GM19324 (cell line): ENCODE measurements at regions not wholly inside any gene's neighbourhood (a gene's known extent, or its start where the extent isn't known, plus 50 kb on each side); places are given as distances from the start of the nearest gene placed in this dataset.

ENCODE experiments used
- ATAC-seq: cut with Tn5 transposase; IDR thresholded peaks from one replicate; pipeline ENCODE4 v1.9.1; 2021; ENCODE audit warnings: mild to moderate bottlenecking, moderate library complexity; ENCODE audit not compliant: unreplicated experiment, low FRiP score

DNA sequence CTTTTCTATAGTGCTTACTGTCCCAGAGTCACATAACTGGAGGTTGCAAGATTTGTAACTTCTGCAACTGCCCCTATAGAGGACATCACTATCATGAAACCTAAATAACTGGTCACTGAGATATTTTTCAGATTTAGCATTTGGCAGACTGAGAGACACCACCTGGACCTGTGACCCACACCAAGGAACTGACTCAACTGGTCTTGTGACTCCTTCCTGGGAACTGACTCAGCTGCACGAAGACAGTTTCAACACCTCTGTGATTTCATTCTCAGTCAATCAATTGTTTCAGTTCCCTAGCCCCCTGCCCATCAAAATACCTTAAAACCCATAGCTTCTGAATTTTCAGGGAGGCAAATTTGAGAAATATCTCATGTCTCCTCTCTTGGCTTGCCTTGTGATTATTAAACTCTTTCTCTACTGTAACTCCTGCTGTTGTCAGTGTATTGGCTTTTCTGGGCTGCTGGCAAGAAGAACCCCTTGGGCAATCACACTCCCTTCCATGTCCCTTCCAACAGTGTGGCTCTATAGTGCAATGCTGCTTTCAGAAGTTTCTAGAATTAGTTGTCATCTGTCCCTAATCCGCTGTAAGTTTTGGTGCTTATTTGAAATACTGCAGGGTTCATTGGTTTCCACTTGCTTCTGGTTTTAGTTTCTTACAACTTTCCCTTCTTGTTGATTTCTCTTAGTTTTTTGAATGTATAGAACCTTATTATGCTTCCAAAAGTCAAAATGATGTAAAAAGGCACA, 127.8 kb upstream of the ADCY1 start:
- ATAC-seq = no peak

DNA sequence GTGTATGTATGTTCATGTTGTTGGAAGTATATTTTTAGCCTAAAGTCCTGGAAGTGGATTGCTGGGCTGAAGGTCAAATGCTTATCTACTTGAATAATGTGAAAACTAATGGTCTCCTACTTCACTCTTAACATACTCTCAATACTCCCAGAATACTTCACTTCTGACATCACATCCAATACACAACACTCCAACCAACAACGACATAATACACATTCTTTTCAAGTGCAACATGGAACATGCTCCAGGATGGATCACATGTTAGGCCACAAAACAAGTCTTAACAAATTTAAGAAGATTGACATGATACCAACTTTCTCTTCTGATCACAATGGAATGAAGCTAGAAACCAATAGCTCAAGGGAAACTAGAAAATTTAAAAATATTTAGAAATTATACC, 126.9 kb upstream of the ADCY1 start:
- no peak for ATAC-seq

DNA sequence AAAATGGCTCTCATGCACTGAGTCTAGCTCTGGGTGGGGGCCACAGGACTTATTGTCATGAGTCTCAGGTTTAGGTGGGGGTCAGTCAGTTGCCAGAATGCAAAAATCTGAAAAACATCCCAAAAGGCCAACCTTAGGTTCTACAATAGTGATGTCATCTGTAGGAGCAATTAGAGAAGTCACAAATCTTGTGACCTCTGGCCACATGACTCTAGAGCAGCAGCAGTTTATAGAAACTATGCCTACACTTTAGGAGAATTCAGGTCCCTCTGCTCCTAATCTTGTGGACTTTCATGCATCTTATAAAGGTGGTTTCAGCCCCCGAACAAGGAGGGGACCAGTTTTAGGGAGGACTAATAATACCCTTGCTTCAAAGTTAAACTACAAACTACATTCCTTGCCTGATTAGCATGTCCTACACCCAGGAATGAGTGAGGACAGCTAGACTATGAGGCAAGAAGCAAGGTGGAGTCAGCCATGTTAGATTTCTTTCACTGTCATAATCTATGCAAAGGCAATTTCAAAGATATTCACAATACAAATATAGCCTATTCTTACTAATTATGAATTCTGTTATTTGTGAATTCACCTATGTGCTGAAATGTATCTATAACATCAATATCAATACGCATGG, 123.5 kb upstream of the ADCY1 start:
- ATAC-seq = no peak

DNA sequence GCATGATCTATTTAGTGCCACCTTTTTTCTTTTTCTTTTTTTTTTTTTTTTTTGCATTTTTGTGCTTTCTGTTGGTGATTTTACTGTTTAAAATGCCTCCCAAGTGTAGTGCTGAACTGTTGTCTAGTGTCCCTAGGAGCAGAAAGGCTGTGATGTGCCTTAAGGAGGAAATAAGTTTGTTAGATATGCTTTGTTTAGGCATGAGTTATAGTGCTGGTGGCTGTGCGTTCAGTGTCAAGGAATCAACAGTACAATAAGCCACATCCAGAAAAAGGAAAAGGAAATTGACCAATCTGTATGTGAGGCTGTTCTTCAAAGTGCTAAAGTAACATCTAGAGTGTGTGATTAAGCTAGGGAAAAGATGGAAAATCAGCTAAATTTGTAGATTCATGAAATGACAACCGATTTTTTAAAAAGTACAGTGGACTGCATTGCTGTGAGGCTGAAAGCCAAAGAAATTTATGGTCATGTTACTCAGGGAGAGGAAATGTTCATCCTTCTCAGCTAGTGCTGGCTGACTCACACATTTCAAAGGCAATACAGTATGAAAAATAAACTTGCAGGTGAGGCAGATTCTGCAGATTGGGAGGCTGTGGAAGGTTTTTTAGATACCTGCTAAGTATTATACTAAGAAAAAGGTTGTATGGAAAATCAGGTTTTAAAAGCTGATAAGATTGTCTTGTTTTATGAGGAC, 122.7 kb upstream of the ADCY1 start:
- ATAC-seq = no peak

DNA sequence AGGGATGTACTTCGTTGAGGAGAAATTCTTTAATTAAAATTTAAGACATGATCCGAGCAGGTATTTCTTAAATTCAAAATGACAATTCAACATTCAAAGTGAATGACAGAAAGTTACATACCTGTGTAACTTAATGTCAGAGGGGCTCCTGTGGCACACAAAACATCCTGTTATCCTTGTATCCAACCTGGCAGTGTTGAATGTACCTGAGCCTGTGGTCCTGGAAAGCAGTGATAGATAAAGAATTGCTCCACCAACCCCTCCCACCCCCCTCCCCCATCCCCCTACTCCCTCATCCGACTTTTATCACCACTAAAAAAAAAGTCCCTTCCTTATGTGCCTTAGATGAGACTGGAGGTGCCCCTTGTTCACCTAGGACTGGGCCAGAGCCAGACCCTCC, 119.4 kb upstream of the ADCY1 start:
- no peak for ATAC-seq

DNA sequence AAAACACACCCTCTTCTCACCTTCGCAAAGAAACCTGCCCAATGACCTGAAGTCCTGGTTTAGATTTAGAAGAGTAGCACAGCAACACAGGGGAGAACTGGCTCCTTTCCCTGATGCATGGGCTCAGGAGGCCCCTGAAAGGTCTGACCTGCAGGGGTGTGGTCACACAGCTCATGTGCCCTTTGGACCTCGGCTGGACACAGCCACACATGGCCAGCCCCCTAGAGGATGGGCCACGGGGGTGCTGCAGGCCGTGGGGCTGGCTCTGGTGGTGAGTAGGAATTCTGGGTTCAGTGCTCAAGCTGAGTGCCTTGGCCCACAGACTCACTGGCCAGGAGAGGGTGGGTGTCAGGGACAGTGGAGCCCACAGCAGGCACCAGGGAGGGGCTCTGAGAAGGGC, 118.5 kb upstream of the ADCY1 start:
- no peak for ATAC-seq

DNA sequence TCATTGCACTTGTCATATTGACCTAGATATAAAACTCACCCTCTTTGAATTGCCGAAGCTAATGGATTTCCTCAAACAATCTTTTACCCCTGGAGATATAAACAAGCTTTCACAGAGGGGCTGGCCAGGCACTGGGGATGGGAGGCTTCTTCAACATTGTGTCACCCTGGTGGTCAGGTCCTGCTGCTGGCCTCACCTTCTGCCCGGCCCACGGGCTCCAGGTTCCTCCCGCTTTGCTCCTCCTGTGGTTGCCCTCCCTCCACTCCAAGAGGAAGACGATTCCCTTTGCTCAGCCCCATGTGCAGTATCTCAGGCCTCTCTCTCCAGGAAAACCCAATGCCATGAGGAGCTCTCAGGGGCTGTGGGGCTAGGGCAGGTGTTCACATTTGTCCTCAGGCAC, 118.1 kb upstream of the ADCY1 start:
- ATAC-seq = no peak

DNA sequence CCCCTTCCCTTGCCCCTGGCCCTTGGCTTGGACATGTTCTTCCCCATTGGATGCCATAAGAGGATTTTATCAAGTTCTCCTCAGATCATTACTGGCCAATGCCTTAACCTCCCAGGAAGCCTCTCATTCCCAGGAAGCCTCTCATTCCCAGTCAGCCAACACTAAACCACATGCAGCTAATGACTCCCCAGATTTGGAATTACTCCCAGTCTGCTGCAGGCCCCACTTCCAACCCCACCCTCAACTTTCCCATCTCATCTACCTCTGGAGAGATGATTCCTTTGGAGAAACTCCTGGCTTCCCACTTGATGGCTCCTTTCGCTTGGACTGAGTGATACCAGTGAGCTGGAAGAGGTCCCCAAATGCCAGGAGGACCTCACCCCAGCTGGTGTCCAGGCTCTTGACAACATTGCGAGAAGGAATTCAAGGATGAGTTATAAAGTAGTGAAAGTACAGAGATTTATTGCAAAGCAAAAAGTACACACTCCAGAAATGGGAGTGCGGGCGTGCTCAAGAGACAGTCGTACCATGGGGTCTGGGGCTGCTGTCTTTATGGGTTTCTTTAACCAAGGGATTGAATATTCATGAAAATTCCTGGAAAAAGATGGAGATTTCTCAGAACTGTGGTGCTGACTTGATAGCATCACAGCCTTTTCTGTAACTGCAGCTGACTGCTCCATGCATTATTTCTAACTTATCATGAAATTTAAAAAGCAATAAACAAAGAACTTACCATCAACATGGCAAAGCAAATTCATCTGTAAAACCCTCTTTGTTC, 117.2 kb upstream of the ADCY1 start:
- ATAC-seq = no peak

DNA sequence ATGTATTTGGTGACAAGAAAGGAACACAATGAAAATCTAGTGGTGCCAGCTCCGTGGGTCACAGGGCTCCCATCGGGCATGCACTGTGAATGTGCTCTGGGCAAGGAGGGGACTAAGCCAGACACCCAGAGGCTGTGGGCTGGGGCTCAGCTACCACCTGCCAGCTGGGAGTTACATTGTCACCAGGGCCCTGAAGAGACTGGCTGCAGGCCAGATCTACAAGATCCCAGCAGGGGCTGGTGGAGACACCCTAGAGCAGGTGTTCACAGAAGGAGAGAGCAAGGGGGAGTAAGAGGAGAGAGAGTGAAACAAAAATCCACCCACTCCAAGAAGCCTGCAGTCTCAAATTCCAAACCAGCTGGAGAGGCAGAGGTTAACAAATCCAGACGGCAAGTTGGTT, 116.6 kb upstream of the ADCY1 start:
- no peak for ATAC-seq

DNA sequence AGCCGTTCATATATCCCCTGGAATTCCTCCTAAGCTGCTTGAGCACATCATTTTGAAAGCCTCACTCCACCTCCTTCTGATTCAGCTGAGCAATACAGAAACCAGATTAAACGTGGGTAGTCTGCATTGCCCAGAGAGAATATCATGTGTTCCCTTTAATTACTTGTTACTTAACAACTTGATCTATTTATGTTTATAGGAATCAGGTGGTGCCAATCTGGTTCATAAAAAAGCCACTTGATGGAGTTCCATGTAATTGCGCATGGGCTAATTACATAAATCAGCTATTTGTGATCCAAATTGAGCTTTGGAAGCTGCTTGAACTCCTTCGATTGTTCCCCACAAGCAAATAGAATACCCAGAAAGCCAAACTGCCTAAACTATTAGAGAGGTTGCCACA, 114.7 kb upstream of the ADCY1 start:
- no peak for ATAC-seq

DNA sequence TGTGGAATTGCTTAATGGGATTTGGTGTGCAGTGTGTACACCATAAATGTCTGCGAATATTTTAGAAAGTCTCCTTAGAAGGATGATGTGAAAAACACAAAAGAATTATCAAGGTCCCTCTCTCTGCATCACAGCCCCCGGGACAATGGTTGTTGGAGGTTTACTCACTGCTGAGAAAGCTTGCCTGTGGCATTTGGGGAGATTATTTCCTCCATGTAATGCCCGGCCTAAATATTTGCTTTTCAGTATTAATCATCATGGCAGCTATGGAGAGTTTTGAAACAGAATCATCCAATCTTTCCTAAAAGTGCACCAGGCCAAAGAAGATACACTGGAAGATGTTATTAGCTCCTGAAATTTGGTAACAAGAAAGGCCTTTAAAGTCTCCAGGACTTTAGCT, 113.8 kb upstream of the ADCY1 start:
- ATAC-seq = no peak

DNA sequence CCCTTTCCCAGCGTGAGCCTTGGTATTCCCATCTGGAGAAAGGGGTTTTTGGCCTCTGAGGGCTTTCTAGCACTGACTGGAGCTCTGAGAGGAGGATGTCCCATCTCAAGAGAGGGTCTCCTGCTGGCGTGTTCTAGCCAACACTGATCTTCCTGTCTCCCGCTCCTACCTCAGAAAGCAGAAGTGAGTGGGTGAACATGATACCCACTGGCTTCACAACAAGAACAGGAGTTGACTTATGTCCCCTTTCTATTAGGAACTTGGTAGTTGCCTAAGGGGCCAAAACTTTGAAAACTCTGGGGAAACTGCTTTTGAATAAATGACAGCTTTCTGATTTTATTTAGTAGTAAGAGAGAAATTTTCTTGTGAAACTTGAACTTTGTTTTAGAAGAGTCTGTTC, 113.1 kb upstream of the ADCY1 start:
- no peak for ATAC-seq

DNA sequence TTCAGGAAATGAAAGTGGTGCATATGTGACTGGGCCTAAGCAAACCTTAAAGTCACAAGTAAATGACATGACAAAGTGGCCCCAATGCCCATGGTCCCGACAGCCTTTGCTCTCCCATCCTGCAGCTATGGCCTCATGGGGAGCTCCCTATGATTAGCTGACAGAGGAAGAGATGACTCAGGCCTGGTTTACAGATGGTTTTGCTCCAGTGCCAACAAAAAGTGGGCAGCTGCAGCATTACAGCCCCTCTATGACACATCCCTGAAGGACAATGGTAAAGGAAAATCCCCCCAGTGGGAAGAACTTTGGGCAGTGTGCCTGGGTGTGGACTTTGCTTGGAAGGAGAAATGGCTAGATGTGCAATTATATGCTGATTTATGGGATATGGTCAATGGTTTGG, 105.1 kb upstream of the ADCY1 start:
- ATAC-seq = no peak

DNA sequence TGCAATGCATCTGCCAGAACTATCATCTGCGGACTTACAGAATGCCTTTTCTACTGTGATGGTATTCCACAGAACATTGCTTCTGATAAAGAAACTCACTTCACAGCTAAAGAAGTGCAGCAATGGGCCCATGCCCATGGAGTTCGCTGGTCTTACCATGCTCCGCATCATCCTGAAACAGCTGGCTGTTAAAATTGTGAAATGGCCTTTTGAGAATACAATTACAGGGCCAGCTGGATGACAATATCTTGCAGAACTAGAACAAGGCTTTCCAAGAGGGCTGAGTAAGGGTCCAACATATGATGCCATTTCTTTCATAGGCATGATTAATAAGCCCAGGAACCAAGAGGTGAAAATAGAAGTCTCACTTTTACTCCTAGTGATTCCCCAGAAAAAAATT, 104.1 kb upstream of the ADCY1 start:
- no peak for ATAC-seq

DNA sequence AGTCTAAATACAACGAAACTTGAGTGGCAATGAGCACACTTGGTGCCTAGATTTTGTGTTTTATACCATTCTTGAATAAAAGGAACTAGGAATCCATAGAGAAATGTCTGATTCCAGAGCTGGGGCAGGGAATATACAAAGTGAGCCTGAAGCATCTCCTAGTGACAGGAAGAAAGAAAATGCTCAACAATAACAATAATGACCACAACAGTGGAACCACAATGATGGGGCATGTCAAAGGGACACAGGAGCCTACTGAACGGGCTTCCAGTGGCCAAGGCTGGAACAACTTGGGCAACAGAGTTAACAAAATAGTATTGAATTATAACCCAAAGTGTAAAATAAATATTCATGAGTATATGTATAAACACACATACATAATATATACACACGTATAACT, 94.4 kb upstream of the ADCY1 start:
- no peak for ATAC-seq

DNA sequence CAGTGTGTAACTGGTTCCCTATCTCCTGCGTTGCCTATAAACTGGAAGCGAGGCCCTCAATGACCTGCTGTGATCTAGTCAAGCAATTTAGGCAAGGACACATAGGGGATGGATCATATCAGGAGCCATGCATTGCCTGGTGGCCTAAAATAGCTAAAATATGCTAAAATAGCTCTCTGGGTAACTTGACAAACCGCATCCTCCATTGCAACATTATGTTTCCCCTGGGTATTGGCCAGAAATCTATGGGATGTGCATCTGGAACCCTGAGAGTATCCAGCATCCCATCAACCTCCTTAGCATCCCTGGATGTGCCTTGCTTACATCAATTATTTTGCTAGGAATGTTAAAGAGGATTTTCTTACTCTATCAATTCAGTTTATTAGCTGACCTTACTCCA, 91.7 kb upstream of the ADCY1 start:
- no peak for ATAC-seq

DNA sequence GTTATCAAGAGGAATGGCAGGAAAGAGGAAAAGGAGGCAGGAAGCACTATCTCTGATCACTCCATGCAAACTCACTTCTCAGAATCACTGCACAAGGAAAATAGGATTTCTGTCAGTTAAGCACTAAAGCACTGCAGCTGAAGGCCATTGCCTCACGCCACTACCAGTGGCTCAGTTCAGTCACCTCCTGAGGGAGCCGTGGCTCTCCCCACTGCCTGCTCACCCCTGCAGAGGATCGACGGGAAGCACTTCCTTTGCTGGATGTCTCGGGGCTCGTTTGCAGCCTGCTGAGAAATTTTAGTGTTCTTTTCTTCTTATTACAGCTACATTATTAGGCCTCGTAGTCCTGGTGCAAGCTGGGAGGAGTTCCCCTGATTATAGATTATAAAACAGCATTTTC, 90.1 kb upstream of the ADCY1 start:
- ATAC-seq = no peak

DNA sequence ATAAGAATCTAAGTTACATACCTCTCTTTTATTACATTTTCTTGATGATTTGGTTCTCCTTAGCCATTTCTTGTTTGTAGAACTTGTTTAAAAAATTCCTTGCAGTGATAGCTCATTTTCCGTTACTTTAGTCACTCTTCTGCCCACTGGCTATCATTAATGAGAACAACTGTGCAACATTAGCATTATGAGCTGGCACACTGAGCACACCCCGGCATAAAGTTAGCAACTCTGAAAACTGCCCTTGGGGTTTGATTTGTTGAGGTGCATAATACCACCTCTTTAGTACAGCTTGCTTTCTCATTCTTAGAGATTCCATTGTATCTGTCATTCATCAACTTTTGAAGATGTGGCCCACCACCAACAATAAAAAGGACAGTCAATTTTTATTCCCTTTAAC, 87.6 kb upstream of the ADCY1 start:
- ATAC-seq = no peak

DNA sequence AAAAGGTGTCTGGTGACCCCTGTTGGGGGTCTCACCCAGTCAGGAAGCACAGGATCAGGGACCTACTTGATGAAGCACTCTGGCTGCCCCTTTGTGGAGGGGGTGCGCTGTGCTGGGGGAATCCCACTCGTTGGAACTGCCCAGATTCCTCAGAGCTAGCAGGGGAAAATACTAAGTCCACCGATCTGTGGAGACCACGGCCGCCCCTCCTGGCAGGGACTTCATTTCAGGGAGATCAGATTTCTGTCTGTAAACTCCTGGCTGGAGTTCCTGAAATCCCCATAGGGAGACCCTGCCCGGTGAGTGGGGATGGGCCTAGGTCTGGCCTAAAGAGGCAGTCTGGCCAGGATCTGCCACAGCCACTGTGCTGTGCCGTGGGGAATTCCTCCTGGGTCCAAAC, 79.3 kb upstream of the ADCY1 start:
- no peak for ATAC-seq

DNA sequence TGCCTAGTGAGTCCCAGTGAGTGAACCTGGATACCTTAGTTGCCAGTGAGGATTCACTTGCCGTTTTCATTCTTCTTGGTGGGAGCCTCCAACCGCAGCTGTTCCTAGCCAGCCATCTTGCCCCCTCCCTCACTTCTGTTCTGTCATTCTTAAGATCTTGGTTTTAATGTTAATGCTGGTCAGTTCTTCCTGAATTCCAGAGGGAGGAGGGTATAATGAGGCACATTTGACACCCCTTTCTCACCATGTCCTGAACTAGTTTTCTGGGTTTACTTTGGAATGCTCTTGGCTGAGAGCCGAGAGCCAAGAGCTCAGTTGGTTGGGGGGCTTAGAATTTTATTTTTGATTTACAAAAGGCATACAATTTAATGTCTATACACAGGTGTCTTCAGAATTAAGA, 78.5 kb upstream of the ADCY1 start:
- no peak for ATAC-seq

DNA sequence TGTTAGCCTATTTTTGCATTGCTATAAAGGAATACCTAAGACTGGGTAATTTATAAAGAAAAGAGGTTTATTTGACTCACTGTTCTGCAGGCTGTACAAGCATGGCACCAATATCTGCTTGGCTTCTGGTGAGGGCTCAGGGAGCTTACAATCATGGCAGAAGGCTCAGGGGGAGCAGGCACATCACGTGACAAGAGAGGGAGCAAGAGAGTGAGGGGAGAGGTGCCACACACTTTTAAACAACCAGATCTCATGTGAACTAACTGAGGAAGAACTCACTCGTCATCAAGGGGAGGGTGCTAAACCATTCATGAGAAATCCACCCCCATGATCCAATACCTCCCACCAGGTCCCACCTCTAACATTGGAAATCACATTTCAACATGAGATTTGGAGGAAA, 73.9 kb upstream of the ADCY1 start:
- no peak for ATAC-seq
